GM12878 (cell line): ENCODE measurements at regions not wholly inside any gene's neighbourhood (a gene's known extent, or its start where the extent isn't known, plus 50 kb on each side); places are given as distances from the start of the nearest gene placed in this dataset.

ENCODE experiments used
- JUND ChIP-seq: IDR thresholded peaks from 2 replicates; pipeline ENCODE4 v1.6.1; 2012; ENCODE audit warnings: low read depth, mild to moderate bottlenecking, low read length, improper control_type of control experiment, moderate library complexity
- PRDM15 ChIP-seq: fragments of 450-650 bp; formaldehyde crosslinking; IDR thresholded peaks from 2 replicates; pipeline ENCODE4 v1.4.0; 2020; ENCODE audit warnings: mild to moderate bottlenecking, moderate library complexity
- RUNX3 ChIP-seq: IDR thresholded peaks from 2 replicates; pipeline ENCODE4 v1.6.1; 2012; ENCODE audit warnings: low read length, inconsistent platforms
- SKIL ChIP-seq: fragments of 450-650 bp; IDR thresholded peaks from 2 replicates; pipeline ENCODE4 v1.6.1; 2017; ENCODE audit warnings: mild to moderate bottlenecking, low read depth, inconsistent platforms; ENCODE audit not compliant: poor library complexity, severe bottlenecking
- STAT3 ChIP-seq: IDR thresholded peaks from 2 replicates; pipeline ENCODE4 v1.6.1; 2011; ENCODE audit warnings: low read depth, low read length, improper control_type of control experiment
- ZNF592 ChIP-seq: fragments of 450-650 bp; IDR thresholded peaks from 2 replicates; pipeline ENCODE4 v1.6.1; 2017; ENCODE audit warnings: mild to moderate bottlenecking, moderate library complexity

GRCh38 chr11:24373516-24373915 lies 123.3 kb upstream of the LUZP2 start (continued):
- no peak for TF ChIP-seq ZNF592
- TF ChIP-seq RUNX3: no peak
- no peak for TF ChIP-seq STAT3
- TF ChIP-seq SKIL: no peak
- no peak for TF ChIP-seq JUND
- no peak for TF ChIP-seq PRDM15 (CRISPR knock-in tag)
